ENCODE measurements at regions not wholly inside any gene's neighbourhood (a gene's known extent, or its start where the extent isn't known, plus 50 kb on each side); places are given as distances from the start of the nearest gene placed in this dataset.

- TF ChIP-seq CTCF (IDR thresholded peaks at IDR 0.05; ENCODE audit: low read depth, low read length, poor library complexity, severe bottlenecking) (no peak), EZH2phosphoT487 (IDR thresholded peaks at IDR 0.05; ENCODE audit: borderline replicate concordance, low read length) (no peak)
These were observed 513.6 kb downstream of the FAT4 start for GRCh38 chr4:125828346-125828745.
